BE2C (cell line): ENCODE measurements at regions not wholly inside any gene's neighbourhood (a gene's known extent, or its start where the extent isn't known, plus 50 kb on each side); places are given as distances from the start of the nearest gene placed in this dataset.
"Not testable (repeated sequence)": the region's sequence is repeated elsewhere in the genome, so short reads cannot be mapped to it uniquely, and the experiment has no call there.

Experiments used
- DNase-seq: peaks from one replicate; pipeline ENCODE4 v3.0.0-alpha.2; 2020
- H3K27me3 ChIP-seq: fragments of 250-450 bp; sonication (Bioruptor Pico); 2 replicates; pipeline ENCODE4 v1.5.1; 2020; ENCODE audit warnings: mild to moderate bottlenecking
- H3K36me3 ChIP-seq: fragments of 250-450 bp; sonication (Bioruptor Pico); 2 replicates; pipeline ENCODE4 v1.5.1; 2020; ENCODE audit warnings: mild to moderate bottlenecking
- H3K4me1 ChIP-seq: fragments of 250-450 bp; sonication (Bioruptor Pico); 2 replicates; pipeline ENCODE4 v1.5.1; 2020
- H3K4me3 ChIP-seq: 2 replicates; pipeline ENCODE4 v1.5.1; 2011; ENCODE audit warnings: low read depth, low read length
- H3K9me3 ChIP-seq: fragments of 250-450 bp; sonication (Bioruptor Pico); 2 replicates; pipeline ENCODE4 v1.5.1; 2020
- TF ChIP-seq, protein P1 (sequence below): IDR thresholded peaks from 2 replicates; pipeline ENCODE4 v1.5.1; 2012; ENCODE audit warnings: mild to moderate bottlenecking, low read depth, low read length

DNA sequence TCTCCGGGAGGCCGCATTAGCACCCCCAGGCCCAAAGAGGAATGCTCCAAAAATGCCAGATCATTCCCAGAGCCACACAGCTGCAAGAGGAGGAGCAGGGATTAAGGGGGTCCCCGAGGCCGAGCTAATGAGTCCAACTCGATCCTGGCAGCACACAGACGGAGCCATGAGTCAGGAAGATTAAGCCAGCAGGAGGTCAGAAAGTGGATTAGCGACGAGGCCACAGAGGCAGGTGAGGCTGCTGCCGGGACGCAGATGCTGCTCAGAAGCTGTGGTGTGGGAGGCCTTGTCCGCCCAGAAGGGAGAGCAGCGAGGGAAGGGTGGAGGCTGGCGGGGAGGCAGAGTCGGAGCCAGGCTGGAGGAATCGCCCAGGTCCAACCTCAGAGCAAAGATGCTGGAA is 120.5 kb downstream of the SHANK2 start:
- TF ChIP-seq, protein P1, sequence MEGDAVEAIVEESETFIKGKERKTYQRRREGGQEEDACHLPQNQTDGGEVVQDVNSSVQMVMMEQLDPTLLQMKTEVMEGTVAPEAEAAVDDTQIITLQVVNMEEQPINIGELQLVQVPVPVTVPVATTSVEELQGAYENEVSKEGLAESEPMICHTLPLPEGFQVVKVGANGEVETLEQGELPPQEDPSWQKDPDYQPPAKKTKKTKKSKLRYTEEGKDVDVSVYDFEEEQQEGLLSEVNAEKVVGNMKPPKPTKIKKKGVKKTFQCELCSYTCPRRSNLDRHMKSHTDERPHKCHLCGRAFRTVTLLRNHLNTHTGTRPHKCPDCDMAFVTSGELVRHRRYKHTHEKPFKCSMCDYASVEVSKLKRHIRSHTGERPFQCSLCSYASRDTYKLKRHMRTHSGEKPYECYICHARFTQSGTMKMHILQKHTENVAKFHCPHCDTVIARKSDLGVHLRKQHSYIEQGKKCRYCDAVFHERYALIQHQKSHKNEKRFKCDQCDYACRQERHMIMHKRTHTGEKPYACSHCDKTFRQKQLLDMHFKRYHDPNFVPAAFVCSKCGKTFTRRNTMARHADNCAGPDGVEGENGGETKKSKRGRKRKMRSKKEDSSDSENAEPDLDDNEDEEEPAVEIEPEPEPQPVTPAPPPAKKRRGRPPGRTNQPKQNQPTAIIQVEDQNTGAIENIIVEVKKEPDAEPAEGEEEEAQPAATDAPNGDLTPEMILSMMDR = no peak
- DNase-seq = no peak
- Histone ChIP-seq H3K36me3 (no peaks in the 10 kb centered on the region), H3K27me3 (no peaks in the 10 kb centered on the region), H3K9me3 (no peaks in the 10 kb centered on the region), H3K4me3 (no peak overlapping the region), H3K4me1 (no peaks in the 10 kb centered on the region)

DNA sequence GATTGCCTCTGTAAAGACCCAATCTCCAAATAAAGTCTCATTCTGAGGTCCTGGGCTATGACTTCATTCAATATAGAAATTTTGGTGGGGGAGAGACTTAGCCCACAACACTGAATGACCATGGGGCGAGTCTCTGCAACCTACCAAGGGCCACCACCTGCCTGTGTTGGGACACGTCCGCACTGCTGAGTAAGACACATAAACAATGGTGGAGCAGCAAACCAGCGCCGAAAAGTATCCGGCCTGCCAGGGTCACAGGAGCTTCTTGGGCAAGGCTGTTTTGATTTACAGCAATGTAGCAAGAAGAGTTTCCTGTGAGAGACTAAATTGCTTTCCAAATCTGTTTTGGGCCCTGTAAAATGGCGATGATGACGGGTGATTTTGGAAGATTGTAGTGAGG is 122.3 kb downstream of the SHANK2 start:
- Histone ChIP-seq H3K27me3 (no peaks in the 10 kb centered on the region), H3K9me3 (no peaks in the 10 kb centered on the region), H3K36me3 (no peaks in the 10 kb centered on the region), H3K4me3 (no peak overlapping the region), H3K4me1 (no peaks in the 10 kb centered on the region)
- DNase-seq = no peak
- TF ChIP-seq, protein P1 = no peak

DNA sequence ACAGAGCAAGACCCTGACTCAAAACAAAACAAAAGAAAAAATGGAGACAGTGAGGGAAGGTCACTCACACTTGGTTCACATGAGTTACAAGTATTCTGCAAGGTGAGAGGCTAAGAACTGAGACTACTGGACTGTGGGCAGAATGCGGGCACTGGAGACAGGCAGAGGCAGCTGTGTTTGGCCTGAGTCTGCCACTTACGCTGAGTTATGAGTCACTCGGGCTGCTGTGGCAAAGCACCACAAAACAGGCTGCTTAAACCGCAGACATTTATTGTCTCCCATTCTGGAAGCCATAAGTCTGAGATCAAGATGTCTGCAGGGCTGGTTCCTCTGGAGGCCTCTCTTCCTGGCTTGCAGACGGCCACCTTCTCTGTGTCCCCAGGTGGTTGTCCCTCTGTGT is 122.8 kb downstream of the SHANK2 start:
- TF ChIP-seq, protein P1 = no peak
- no peaks in the 10 kb centered on the region for H3K36me3 ChIP-seq
- no peak for DNase-seq
- no peaks in the 10 kb centered on the region for H3K9me3 ChIP-seq
- H3K27me3 ChIP-seq = no peaks in the 10 kb centered on the region
- H3K4me1 ChIP-seq = no peaks in the 10 kb centered on the region
- no peak overlapping the region for H3K4me3 ChIP-seq

DNA sequence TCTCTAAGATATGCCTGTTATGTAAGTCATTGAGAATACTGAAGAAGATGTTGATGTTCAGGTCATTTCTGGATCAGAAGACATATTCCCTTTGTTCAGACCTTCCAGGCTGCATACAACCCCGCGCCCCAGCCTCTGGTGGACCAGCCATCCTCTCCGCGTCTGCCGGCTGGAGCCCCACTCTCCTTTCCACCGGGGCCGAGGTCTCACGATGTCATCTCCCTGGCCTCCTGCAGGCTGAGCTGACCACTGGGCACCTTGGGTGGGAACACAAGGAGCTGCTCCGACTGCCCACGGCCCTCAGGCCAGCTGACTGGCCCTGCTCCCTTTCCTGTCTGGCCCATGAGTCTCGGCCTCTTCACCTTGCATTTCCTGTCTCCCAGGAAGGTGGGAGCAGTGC is 124.6 kb downstream of the SHANK2 start:
- no peak overlapping the region for H3K4me3 ChIP-seq
- TF ChIP-seq, protein P1 = no peak
- no peaks in the 10 kb centered on the region for H3K36me3 ChIP-seq
- DNase-seq = no peak
- no peaks in the 10 kb centered on the region for H3K9me3 ChIP-seq
- no peaks in the 10 kb centered on the region for H3K4me1 ChIP-seq
- H3K27me3 ChIP-seq = no peaks in the 10 kb centered on the region

DNA sequence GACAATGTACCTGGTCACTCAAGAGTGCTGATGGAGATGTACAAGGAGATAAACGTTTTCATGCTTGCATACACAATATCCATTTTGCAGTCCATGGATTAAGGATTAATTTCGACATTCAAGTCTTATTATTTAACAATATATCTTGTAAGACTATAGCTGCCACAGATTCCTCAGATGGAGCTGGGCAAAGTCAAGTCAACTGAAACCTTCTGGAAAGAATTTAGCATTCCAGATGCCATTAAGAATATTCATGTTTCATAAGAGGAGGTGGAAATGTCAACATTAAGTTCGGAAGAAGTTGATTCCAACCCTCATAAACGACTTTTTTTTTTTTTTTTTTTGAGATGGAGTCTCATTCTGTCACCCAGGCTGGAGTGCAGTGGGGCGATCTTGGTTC is 126.0 kb downstream of the SHANK2 start:
- H3K36me3 ChIP-seq, H3K4me1 ChIP-seq, H3K9me3 ChIP-seq, H3K4me3 ChIP-seq, H3K27me3 ChIP-seq, DNase-seq: not testable (repeated sequence)

DNA sequence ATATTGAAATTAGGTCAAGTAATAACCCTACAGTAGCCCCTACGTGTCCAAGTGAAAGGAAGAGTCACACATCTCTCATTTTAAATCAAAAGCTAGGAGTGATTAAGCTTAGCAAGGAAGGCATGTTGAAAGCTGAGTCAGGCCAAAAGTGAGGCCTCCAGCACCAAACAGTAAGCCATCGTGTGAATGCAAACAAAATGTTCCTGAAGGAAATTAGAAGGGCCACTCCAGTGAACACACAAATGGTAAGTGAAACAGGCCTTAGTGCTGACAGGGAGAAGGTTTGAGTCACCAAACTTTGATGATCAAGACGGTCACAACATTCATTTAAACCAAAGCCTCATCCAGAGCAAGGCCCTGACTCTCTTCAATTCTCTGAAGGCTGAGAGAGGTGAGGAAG is 127.2 kb downstream of the SHANK2 start:
- H3K4me3 ChIP-seq = no peak overlapping the region
- H3K36me3 ChIP-seq = no peaks in the 10 kb centered on the region
- TF ChIP-seq, protein P1 = no peak
- no peaks in the 10 kb centered on the region for H3K4me1 ChIP-seq
- DNase-seq = no peak
- no peaks in the 10 kb centered on the region for H3K27me3 ChIP-seq
- H3K9me3 ChIP-seq = no peaks in the 10 kb centered on the region

DNA sequence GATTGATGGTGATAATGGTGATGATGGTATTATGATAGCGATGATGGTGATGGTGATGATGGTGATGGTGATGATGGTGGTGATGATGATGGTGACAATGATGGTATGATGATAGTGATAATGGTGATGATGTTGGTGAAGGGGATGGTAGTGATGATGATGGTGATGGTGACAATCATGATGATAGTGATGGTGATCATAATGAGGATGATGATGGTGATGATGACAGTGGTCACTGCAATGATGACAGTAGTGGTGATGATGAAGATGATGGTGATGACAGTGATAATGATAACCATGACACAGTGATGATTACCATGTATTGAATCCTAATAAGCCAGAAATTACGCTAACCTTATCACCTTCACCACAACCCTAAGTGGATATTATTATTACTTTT is 128.2 kb downstream of the SHANK2 start:
- TF ChIP-seq, protein P1 = no peak
- no peak for DNase-seq
- H3K4me3 ChIP-seq = no peak overlapping the region
- no peaks in the 10 kb centered on the region for H3K4me1 ChIP-seq
- no peaks in the 10 kb centered on the region for H3K9me3 ChIP-seq
- H3K27me3 ChIP-seq = no peaks in the 10 kb centered on the region
- no peaks in the 10 kb centered on the region for H3K36me3 ChIP-seq
